ENCODE measurements at regions not wholly inside any gene's neighbourhood (a gene's known extent, or its start where the extent isn't known, plus 50 kb on each side); places are given as distances from the start of the nearest gene placed in this dataset.

DNA sequence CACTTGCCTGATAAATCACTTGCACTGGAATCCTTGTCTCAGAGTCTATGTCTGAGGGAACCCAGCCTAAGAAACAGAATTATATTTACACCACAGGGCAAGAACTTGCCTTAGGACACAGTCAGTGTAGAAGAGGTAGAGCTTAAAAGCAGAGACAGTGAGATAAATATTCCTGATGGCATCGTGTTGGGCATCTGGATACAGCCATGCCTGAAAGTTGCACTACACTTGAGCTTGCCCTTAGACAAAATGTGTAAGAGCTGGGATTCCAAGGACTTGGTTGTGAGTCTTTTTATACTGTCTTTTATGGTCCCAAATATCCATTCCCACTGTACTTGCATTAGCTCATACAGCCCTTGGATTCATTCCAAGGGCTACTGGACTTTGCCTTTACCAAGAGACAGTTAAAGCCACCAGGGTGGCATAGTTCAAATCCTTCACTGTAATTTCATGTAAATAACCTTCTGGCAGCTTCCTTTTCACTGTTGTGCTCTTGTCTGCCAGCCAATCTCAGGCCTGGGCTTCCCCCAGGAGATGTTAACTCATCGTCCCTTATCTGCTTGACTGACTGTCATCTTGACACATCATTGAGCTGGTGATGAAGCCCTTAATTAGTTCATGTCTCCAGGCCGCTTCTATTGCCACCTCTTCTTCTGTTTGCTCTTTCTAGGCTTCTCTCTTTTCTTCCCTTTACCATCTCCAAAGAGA lies 577.9 kb upstream of the TBX3 start:
- Histone ChIP-seq H3K9me3 (ENCODE audit: low read length) (no peaks in the 10 kb centered on the region), H3K36me3 (ENCODE audit: insufficient read depth, low read length) (no peaks in the 10 kb centered on the region), H3F3A (ENCODE audit: insufficient read depth, low read length) (no peaks in the 10 kb centered on the region), H2AFZ (ENCODE audit: low read length) (no peak overlapping the region), H3K9ac (ENCODE audit: low read length) (no peak overlapping the region), H3K4me2 (ENCODE audit: low read length) (no peak overlapping the region), H3K27me3 (ENCODE audit: insufficient read depth, low read length) (no peaks in the 10 kb centered on the region), H3K4me3 (ENCODE audit: low read depth, low read length, poor library complexity, severe bottlenecking) (no peak overlapping the region), H3K79me2 (ENCODE audit: insufficient read depth, low read length) (no peaks in the 10 kb centered on the region), H4K20me1 (ENCODE audit: insufficient read depth, low read length) (no peaks in the 10 kb centered on the region), H3K27ac (ENCODE audit: low read depth, low read length, poor library complexity, severe bottlenecking) (no peak overlapping the region), H3K4me1 (ENCODE audit: insufficient read depth, low read length, severe bottlenecking) (no peaks in the 10 kb centered on the region), H3K9me2 (ENCODE audit: low read depth, low read length) (no peaks in the 10 kb centered on the region)
- TF ChIP-seq, protein P1, sequence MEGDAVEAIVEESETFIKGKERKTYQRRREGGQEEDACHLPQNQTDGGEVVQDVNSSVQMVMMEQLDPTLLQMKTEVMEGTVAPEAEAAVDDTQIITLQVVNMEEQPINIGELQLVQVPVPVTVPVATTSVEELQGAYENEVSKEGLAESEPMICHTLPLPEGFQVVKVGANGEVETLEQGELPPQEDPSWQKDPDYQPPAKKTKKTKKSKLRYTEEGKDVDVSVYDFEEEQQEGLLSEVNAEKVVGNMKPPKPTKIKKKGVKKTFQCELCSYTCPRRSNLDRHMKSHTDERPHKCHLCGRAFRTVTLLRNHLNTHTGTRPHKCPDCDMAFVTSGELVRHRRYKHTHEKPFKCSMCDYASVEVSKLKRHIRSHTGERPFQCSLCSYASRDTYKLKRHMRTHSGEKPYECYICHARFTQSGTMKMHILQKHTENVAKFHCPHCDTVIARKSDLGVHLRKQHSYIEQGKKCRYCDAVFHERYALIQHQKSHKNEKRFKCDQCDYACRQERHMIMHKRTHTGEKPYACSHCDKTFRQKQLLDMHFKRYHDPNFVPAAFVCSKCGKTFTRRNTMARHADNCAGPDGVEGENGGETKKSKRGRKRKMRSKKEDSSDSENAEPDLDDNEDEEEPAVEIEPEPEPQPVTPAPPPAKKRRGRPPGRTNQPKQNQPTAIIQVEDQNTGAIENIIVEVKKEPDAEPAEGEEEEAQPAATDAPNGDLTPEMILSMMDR (IDR thresholded peaks at IDR 0.05; ENCODE audit: low read length) = no peak
- no peak for TF ChIP-seq EZH2 (IDR thresholded peaks at IDR 0.05; ENCODE audit: borderline replicate concordance, low read length)

GRCh38 chr12:115260762-115261675 lies 577.0 kb upstream of the TBX3 start:
- no peaks in the 10 kb centered on the region for H4K20me1 ChIP-seq (ENCODE audit: insufficient read depth, low read length)
- H3K9me3 ChIP-seq (ENCODE audit: low read length) = no peaks in the 10 kb centered on the region
- no peaks in the 10 kb centered on the region for H3K4me1 ChIP-seq (ENCODE audit: insufficient read depth, low read length, severe bottlenecking)
- H3K4me2 ChIP-seq (ENCODE audit: low read length) = no peak overlapping the region
- no peaks in the 10 kb centered on the region for H3K79me2 ChIP-seq (ENCODE audit: insufficient read depth, low read length)
- no peak overlapping the region for H3K9ac ChIP-seq (ENCODE audit: low read length)
- no peaks in the 10 kb centered on the region for H3F3A ChIP-seq (ENCODE audit: insufficient read depth, low read length)
- no peaks in the 10 kb centered on the region for H3K9me2 ChIP-seq (ENCODE audit: low read depth, low read length)
- H3K27ac ChIP-seq (ENCODE audit: low read depth, low read length, poor library complexity, severe bottlenecking) = no peak overlapping the region
- TF ChIP-seq EZH2 (IDR thresholded peaks at IDR 0.05; ENCODE audit: borderline replicate concordance, low read length) = no peak
- TF ChIP-seq, protein P1 (IDR thresholded peaks at IDR 0.05; ENCODE audit: low read length) = no peak
- H3K27me3 ChIP-seq (ENCODE audit: insufficient read depth, low read length) = no peaks in the 10 kb centered on the region
- no peak overlapping the region for H2AFZ ChIP-seq (ENCODE audit: low read length)
- no peaks in the 10 kb centered on the region for H3K36me3 ChIP-seq (ENCODE audit: insufficient read depth, low read length)
- H3K4me3 ChIP-seq (ENCODE audit: low read depth, low read length, poor library complexity, severe bottlenecking) = no peak overlapping the region

GRCh38 chr12:115259968-115260747 lies 576.2 kb upstream of the TBX3 start:
- H3K4me2 ChIP-seq (ENCODE audit: low read length) = no peak overlapping the region
- TF ChIP-seq EZH2 (IDR thresholded peaks at IDR 0.05; ENCODE audit: borderline replicate concordance, low read length) = no peak
- TF ChIP-seq, protein P1 (IDR thresholded peaks at IDR 0.05; ENCODE audit: low read length) = no peak
- no peaks in the 10 kb centered on the region for H3F3A ChIP-seq (ENCODE audit: insufficient read depth, low read length)

More at GRCh38 chr12:115259968-115260747, 576.2 kb upstream of the TBX3 start:
- H3K9me3 ChIP-seq (ENCODE audit: low read length) = no peaks in the 10 kb centered on the region
- H3K79me2 ChIP-seq (ENCODE audit: insufficient read depth, low read length) = no peaks in the 10 kb centered on the region
- H3K9ac ChIP-seq (ENCODE audit: low read length) = no peak overlapping the region
- H3K27me3 ChIP-seq (ENCODE audit: insufficient read depth, low read length) = no peaks in the 10 kb centered on the region
- H4K20me1 ChIP-seq (ENCODE audit: insufficient read depth, low read length) = no peaks in the 10 kb centered on the region
- H3K4me1 ChIP-seq (ENCODE audit: insufficient read depth, low read length, severe bottlenecking) = no peaks in the 10 kb centered on the region
- H3K9me2 ChIP-seq (ENCODE audit: low read depth, low read length) = no peaks in the 10 kb centered on the region
- H2AFZ ChIP-seq (ENCODE audit: low read length) = no peak overlapping the region
- no peak overlapping the region for H3K27ac ChIP-seq (ENCODE audit: low read depth, low read length, poor library complexity, severe bottlenecking)
- H3K4me3 ChIP-seq (ENCODE audit: low read depth, low read length, poor library complexity, severe bottlenecking) = no peak overlapping the region
- H3K36me3 ChIP-seq (ENCODE audit: insufficient read depth, low read length) = no peaks in the 10 kb centered on the region

All from OCI-LY1 (cell line).